ENCODE measurements at regions not wholly inside any gene's neighbourhood (a gene's known extent, or its start where the extent isn't known, plus 50 kb on each side); places are given as distances from the start of the nearest gene placed in this dataset.
"Not testable (repeated sequence)": the region's sequence is repeated elsewhere in the genome, so short reads cannot be mapped to it uniquely, and the experiment has no call there.

DNA sequence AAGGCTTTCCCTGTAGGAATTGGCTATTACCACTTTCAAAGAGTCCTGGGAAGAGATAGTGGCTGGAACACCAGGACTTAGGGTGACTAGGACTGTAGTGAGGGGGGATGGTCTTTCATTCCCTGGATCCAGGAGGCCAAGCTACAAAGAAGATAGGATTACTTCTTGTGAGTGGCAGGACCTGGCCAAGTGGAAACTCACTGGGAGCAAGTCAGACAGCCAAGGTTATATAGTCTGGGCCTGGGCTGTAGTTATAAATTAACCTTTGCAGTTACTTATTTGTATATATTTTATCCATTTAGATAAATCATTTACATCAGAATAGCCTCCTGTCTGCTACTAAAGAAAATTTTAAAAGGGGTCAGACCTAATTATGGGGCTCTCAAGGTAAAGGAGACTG, 124.3 kb downstream of the TLR4 start:
- Mint-ChIP-seq H3K4me3 (ENCODE audit: unreplicated experiment) (no peak overlapping the region), H3K27me3 (ENCODE audit: low read depth, unreplicated experiment) (no peaks in the 10 kb centered on the region), H3K27ac (ENCODE audit: unreplicated experiment) (no peak overlapping the region), H3K9me3 (ENCODE audit: unreplicated experiment) (no peaks in the 10 kb centered on the region), H3K4me1 (ENCODE audit: low read depth, unreplicated experiment) (no peaks in the 10 kb centered on the region), H3K36me3 (ENCODE audit: low read depth, unreplicated experiment) (no peaks in the 10 kb centered on the region)
- DNase-seq (ENCODE audit: low read depth) = no peak
- Histone ChIP-seq H3K9me3 (ENCODE audit: insufficient read depth, low read depth, low read length) (no peaks in the 10 kb centered on the region), H3K79me2 (ENCODE audit: insufficient read depth, low read length) (no peaks in the 10 kb centered on the region), H3K9ac (ENCODE audit: low read length) (no peak overlapping the region), H3K27me3 (ENCODE audit: insufficient read depth, low read length) (no peaks in the 10 kb centered on the region), H2AFZ (ENCODE audit: low read depth, low read length) (no peak overlapping the region), H3K4me3 (ENCODE audit: insufficient read depth, low read depth, low read length) (no peak overlapping the region), H3K4me2 (ENCODE audit: low read length) (no peak overlapping the region), H4K20me1 (ENCODE audit: insufficient read depth, low read length) (no peaks in the 10 kb centered on the region), H3K36me3 (ENCODE audit: insufficient read depth, low read length) (no peaks in the 10 kb centered on the region), H3K27ac (ENCODE audit: low read depth, low read length) (no peak overlapping the region), H3K4me1 (ENCODE audit: insufficient read depth, low read length) (no peaks in the 10 kb centered on the region)
- TF ChIP-seq, protein P1, sequence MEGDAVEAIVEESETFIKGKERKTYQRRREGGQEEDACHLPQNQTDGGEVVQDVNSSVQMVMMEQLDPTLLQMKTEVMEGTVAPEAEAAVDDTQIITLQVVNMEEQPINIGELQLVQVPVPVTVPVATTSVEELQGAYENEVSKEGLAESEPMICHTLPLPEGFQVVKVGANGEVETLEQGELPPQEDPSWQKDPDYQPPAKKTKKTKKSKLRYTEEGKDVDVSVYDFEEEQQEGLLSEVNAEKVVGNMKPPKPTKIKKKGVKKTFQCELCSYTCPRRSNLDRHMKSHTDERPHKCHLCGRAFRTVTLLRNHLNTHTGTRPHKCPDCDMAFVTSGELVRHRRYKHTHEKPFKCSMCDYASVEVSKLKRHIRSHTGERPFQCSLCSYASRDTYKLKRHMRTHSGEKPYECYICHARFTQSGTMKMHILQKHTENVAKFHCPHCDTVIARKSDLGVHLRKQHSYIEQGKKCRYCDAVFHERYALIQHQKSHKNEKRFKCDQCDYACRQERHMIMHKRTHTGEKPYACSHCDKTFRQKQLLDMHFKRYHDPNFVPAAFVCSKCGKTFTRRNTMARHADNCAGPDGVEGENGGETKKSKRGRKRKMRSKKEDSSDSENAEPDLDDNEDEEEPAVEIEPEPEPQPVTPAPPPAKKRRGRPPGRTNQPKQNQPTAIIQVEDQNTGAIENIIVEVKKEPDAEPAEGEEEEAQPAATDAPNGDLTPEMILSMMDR (IDR thresholded peaks at IDR 0.05; ENCODE audit: insufficient read depth, low read depth, low read length) = no peak
- no peak for TF ChIP-seq EZH2 (IDR thresholded peaks at IDR 0.05; ENCODE audit: insufficient read depth, low read length)
- FAIRE-seq = no peak

DNA sequence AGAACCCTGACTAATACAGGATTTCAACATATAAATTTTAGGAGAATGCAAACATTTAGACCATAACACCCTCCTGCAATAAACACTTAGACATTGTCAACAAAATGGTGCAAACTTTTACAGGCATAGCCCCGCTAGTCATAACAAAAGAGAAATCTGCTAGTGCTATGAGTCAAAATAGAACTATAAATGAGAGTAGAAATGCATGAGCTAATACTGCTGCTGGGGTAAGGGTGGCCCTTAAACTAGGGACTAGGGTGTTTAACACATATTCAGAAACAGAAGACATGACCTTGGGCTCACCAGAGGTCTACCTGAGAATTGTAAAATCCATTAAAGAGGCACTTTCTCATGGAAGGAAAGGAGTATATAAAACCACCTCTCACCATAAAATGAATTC, 131.6 kb downstream of the TLR4 start:
- H3K36me3 ChIP-seq (ENCODE audit: insufficient read depth, low read length) = no peaks in the 10 kb centered on the region
- Mint-ChIP-seq H3K4me1 (ENCODE audit: low read depth, unreplicated experiment) (no peaks in the 10 kb centered on the region), H3K36me3 (ENCODE audit: low read depth, unreplicated experiment) (no peaks in the 10 kb centered on the region), H3K9me3 (ENCODE audit: unreplicated experiment) (no peaks in the 10 kb centered on the region), H3K27ac (ENCODE audit: unreplicated experiment) (no peak overlapping the region), H3K4me3 (ENCODE audit: unreplicated experiment) (no peak overlapping the region), H3K27me3 (ENCODE audit: low read depth, unreplicated experiment) (no peaks in the 10 kb centered on the region)
- no peaks in the 10 kb centered on the region for H4K20me1 ChIP-seq (ENCODE audit: insufficient read depth, low read length)
- FAIRE-seq (no peak), DNase-seq (ENCODE audit: low read depth) (no peak)
- TF ChIP-seq EZH2 (IDR thresholded peaks at IDR 0.05; ENCODE audit: insufficient read depth, low read length) = no peak
- TF ChIP-seq, protein P1 (IDR thresholded peaks at IDR 0.05; ENCODE audit: insufficient read depth, low read depth, low read length) = no peak
- no peak overlapping the region for H2AFZ ChIP-seq (ENCODE audit: low read depth, low read length)
- H3K79me2 ChIP-seq (ENCODE audit: insufficient read depth, low read length) = no peaks in the 10 kb centered on the region
- H3K27ac ChIP-seq (ENCODE audit: low read depth, low read length) = no peak overlapping the region
- H3K9me3 ChIP-seq (ENCODE audit: insufficient read depth, low read depth, low read length) = no peaks in the 10 kb centered on the region
- H3K27me3 ChIP-seq (ENCODE audit: insufficient read depth, low read length) = no peaks in the 10 kb centered on the region
- no peak overlapping the region for H3K4me2 ChIP-seq (ENCODE audit: low read length)
- H3K4me3 ChIP-seq (ENCODE audit: insufficient read depth, low read depth, low read length) = no peak overlapping the region
- no peak overlapping the region for H3K9ac ChIP-seq (ENCODE audit: low read length)
- H3K4me1 ChIP-seq (ENCODE audit: insufficient read depth, low read length) = no peaks in the 10 kb centered on the region

DNA sequence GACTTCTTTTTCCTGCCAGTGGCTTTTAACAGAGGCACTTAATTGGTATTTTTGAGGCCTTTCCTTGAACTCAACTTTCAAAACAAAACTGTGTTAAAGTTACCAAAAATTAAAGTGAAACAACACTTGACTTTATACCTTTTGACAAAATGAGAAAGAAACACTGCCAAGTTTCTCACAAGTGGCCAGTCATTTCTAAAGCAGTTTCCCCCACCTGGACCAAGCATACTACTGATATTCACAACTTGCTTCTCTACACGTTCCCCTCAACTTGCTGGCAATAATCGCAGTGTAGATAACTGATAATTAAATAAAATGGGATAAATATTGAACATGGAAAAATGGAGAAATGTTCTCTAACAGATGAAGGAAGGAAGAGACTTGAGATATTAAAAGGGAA, 135.7 kb downstream of the TLR4 start:
- no peaks in the 10 kb centered on the region for H3K27me3 ChIP-seq (ENCODE audit: insufficient read depth, low read length)
- Mint-ChIP-seq H3K9me3 (ENCODE audit: unreplicated experiment) (no peaks in the 10 kb centered on the region), H3K27me3 (ENCODE audit: low read depth, unreplicated experiment) (no peaks in the 10 kb centered on the region), H3K36me3 (ENCODE audit: low read depth, unreplicated experiment) (no peaks in the 10 kb centered on the region), H3K4me1 (ENCODE audit: low read depth, unreplicated experiment) (no peaks in the 10 kb centered on the region), H3K27ac (ENCODE audit: unreplicated experiment) (no peak overlapping the region), H3K4me3 (ENCODE audit: unreplicated experiment) (no peak overlapping the region)
- TF ChIP-seq, protein P1 (IDR thresholded peaks at IDR 0.05; ENCODE audit: insufficient read depth, low read depth, low read length) = no peak
- no peak for TF ChIP-seq EZH2 (IDR thresholded peaks at IDR 0.05; ENCODE audit: insufficient read depth, low read length)
- H3K4me2 ChIP-seq (ENCODE audit: low read length) = no peak overlapping the region
- H3K79me2 ChIP-seq (ENCODE audit: insufficient read depth, low read length) = no peaks in the 10 kb centered on the region
- no peaks in the 10 kb centered on the region for H4K20me1 ChIP-seq (ENCODE audit: insufficient read depth, low read length)
- H2AFZ ChIP-seq (ENCODE audit: low read depth, low read length) = no peak overlapping the region
- H3K4me1 ChIP-seq (ENCODE audit: insufficient read depth, low read length) = no peaks in the 10 kb centered on the region
- H3K36me3 ChIP-seq (ENCODE audit: insufficient read depth, low read length) = no peaks in the 10 kb centered on the region
- H3K9me3 ChIP-seq (ENCODE audit: insufficient read depth, low read depth, low read length) = no peaks in the 10 kb centered on the region
- FAIRE-seq (no peak), DNase-seq (ENCODE audit: low read depth) (no peak)
- no peak overlapping the region for H3K27ac ChIP-seq (ENCODE audit: low read depth, low read length)
- no peak overlapping the region for H3K4me3 ChIP-seq (ENCODE audit: insufficient read depth, low read depth, low read length)
- H3K9ac ChIP-seq (ENCODE audit: low read length) = no peak overlapping the region

DNA sequence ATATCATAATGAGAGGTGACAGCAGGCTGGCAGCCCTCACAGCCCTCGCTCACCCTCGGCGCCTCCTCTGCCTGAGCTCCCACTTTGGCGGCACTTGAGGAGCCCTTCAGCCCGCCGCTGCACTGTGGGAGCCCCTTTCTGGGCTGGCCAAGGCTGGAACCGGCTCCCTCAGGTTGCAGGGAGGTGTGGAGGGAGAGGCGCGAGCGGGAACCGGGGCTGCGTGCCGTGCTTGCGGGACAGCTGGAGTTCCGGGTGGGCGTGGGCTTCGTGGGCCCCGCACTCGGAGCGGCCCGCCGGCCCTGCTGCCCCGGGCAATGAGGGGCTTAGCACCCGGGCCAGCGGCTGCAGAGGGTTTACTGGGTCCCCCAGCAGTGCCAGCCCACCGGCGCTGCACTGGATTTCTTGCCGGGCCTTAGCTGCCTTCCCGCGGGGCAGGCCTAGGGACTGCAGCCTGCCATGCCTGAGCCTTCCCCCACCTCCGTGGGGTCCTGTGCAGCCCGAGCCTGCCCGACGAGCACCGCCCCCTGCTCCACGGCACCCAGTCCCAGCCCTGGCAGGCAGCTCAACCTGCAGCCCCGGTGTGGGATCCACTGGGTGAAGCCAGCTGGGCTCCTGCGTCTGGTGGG, 147.7 kb downstream of the TLR4 start:
- H3K4me3 Mint-ChIP-seq (ENCODE audit: unreplicated experiment); H3K27ac Mint-ChIP-seq (ENCODE audit: unreplicated experiment); H3K9me3 Mint-ChIP-seq (ENCODE audit: unreplicated experiment); FAIRE-seq; H3K27me3 Mint-ChIP-seq (ENCODE audit: low read depth, unreplicated experiment); H3K27ac ChIP-seq (ENCODE audit: low read depth, low read length); H3K4me3 ChIP-seq (ENCODE audit: insufficient read depth, low read depth, low read length); H3K4me2 ChIP-seq (ENCODE audit: low read length); DNase-seq (ENCODE audit: low read depth); H3K9me3 ChIP-seq (ENCODE audit: insufficient read depth, low read depth, low read length); H3K4me1 Mint-ChIP-seq (ENCODE audit: low read depth, unreplicated experiment); H2AFZ ChIP-seq (ENCODE audit: low read depth, low read length); H3K36me3 Mint-ChIP-seq (ENCODE audit: low read depth, unreplicated experiment); H4K20me1 ChIP-seq (ENCODE audit: insufficient read depth, low read length); H3K36me3 ChIP-seq (ENCODE audit: insufficient read depth, low read length); H3K79me2 ChIP-seq (ENCODE audit: insufficient read depth, low read length); H3K27me3 ChIP-seq (ENCODE audit: insufficient read depth, low read length); H3K4me1 ChIP-seq (ENCODE audit: insufficient read depth, low read length); H3K9ac ChIP-seq (ENCODE audit: low read length): not testable (repeated sequence)

Measured in astrocyte (in vitro differentiated cells and primary cell).